HepG2 (cell line): ENCODE measurements at regions not wholly inside any gene's neighbourhood (a gene's known extent, or its start where the extent isn't known, plus 50 kb on each side); places are given as distances from the start of the nearest gene placed in this dataset.

Source experiments
- ATAC-seq: fragments of 200-7000 bp; cut with Tn5 transposase; 3 replicates; pipeline ENCODE4 v1.9.1; 2020; ENCODE audit warnings: mild to moderate bottlenecking, moderate library complexity
- BruUV-seq: library from RNA; stranded (reverse); fragments of 400-500 nt; replicated peaks from 2 replicates; lab custom pipeline; 2021; lab: Mats Ljungman, UMichigan
- CTCF ChIA-PET: fragments of 300-600 bp; formaldehyde crosslinking; extraction: SDS; loops from one replicate; lab custom pipeline; 2021; ENCODE audit warnings: low total read pairs, inconsistent platforms, low intra/inter-chr PET ratio; lab: Yijun Ruan, JAX
- POLR2A ChIA-PET: fragments of 350-600 bp; sonication (Branson Sonifier 250); formaldehyde crosslinking; loops from one replicate; lab custom pipeline; 2020; ENCODE audit warnings: antibody characterized with exemption, inconsistent platforms; lab: Yijun Ruan, JAX
- DNase-seq: peaks from one replicate; pipeline ENCODE4 v3.0.0-alpha.2; 2015; ENCODE audit warnings: low spot score
- FAIRE-seq: peaks from 3 replicates; lab custom pipeline; 2011; peaks lifted over from hg19 to GRCh38; lab: Jason Lieb, UNC
- H2AFZ ChIP-seq: one replicate; pipeline ENCODE4 v1.6.1; 2011; ENCODE audit warnings: low read length, inconsistent platforms
- H3K27ac ChIP-seq: fragments of 300-600 bp; 3 replicates; pipeline ENCODE4 v1.8.0; 2011; ENCODE audit warnings: mixed run types, mild to moderate bottlenecking, mixed read lengths, low read length, inconsistent platforms; ENCODE audit not compliant: insufficient read depth; ENCODE audit errors: extremely low read length
- H3K27me3 ChIP-seq, 2 experiments: fragments of 200-600 bp in 1 of 2; 2 replicates in 1 of 2; 3 replicates in 1 of 2; pipeline versions ENCODE4 v1.6.0 to v1.8.0; 2011; ENCODE audit warnings: low read length in 2 of 2, mild to moderate bottlenecking in 2 of 2, moderate library complexity in 2 of 2, inconsistent platforms in 1 of 2; ENCODE audit not compliant: insufficient read depth in 2 of 2, control insufficient read depth in 1 of 2
- H3K36me3 ChIP-seq, 2 experiments: fragments of 200-600 bp in 1 of 2; replicated peaks in 1 of 2; 2 replicates in 1 of 2; 3 replicates in 1 of 2; pipeline versions ENCODE4 v1.5.1 to v1.8.0; 2011; ENCODE audit warnings: low read length in 2 of 2, inconsistent platforms in 1 of 2; ENCODE audit not compliant: insufficient read depth in 2 of 2, control insufficient read depth in 1 of 2
- H3K4me1 ChIP-seq: 2 replicates; pipeline ENCODE4 v1.5.1; 2012; ENCODE audit warnings: low read length, inconsistent platforms; ENCODE audit not compliant: insufficient read depth
- H3K4me2 ChIP-seq: 2 replicates; pipeline ENCODE4 v1.6.0; 2011; ENCODE audit warnings: low read depth, low read length, inconsistent platforms
- H3K4me3 ChIP-seq, 3 experiments: fragments of 200-600 bp in 1 of 3; sonication (generic), shearing (Covaris generic) in 1 of 3; replicated peaks in 1 of 3; 2 replicates each; pipeline ENCODE4 v1.5.1; 2011 to 2016; ENCODE audit warnings: low read length in 3 of 3, inconsistent platforms in 2 of 3, low read depth in 2 of 3, mild to moderate bottlenecking in 2 of 3, control low read depth in 1 of 3, mixed read lengths in 1 of 3; ENCODE audit not compliant: insufficient read depth in 1 of 3
- H3K79me2 ChIP-seq: one replicate; pipeline ENCODE4 v1.6.1; 2011; ENCODE audit warnings: low read length, inconsistent platforms; ENCODE audit not compliant: insufficient read depth
- H3K9ac ChIP-seq: 2 replicates; pipeline ENCODE4 v1.6.0; 2011; ENCODE audit warnings: mild to moderate bottlenecking, low read depth, low read length, inconsistent platforms; ENCODE audit not compliant: insufficient read depth
- H3K9me3 ChIP-seq: 2 replicates; pipeline ENCODE4 v1.5.1; 2012; ENCODE audit warnings: mild to moderate bottlenecking, low read length
- H4K20me1 ChIP-seq: 2 replicates; pipeline ENCODE4 v1.6.0; 2011; ENCODE audit warnings: inconsistent platforms, mild to moderate bottlenecking, low read length, moderate library complexity; ENCODE audit not compliant: insufficient read depth
- CENPT ChIP-seq: sonication (generic); formaldehyde crosslinking; IDR thresholded peaks from 2 replicates; pipeline ENCODE4 v1.8.0; 2022; ENCODE audit warnings: low read depth, mild to moderate bottlenecking, moderate library complexity, missing genetic modification reagents
- GABPB1 ChIP-seq: IDR thresholded peaks from 2 replicates; pipeline ENCODE4 v1.6.1; 2016; ENCODE audit warnings: mild to moderate bottlenecking, missing genetic modification reagents, moderate library complexity, missing compliant biosample characterization
- HOXA5 ChIP-seq: sonication (generic); formaldehyde crosslinking; IDR thresholded peaks from 2 replicates; pipeline ENCODE4 v1.4.0; 2020; ENCODE audit warnings: missing genetic modification reagents
- JARID2 ChIP-seq: sonication (generic); formaldehyde crosslinking; IDR thresholded peaks from 2 replicates; pipeline ENCODE4 v1.8.1; 2023; ENCODE audit warnings: missing genetic modification reagents, inconsistent platforms; ENCODE audit not compliant: insufficient replicate concordance
- RAD51 ChIP-seq: fragments of 450-650 bp; IDR thresholded peaks from 2 replicates; pipeline ENCODE4 v1.6.1; 2016; ENCODE audit warnings: borderline replicate concordance
- ZBTB21 ChIP-seq: sonication (generic); formaldehyde crosslinking; IDR thresholded peaks from 2 replicates; pipeline ENCODE4 v1.4.0; 2020; ENCODE audit warnings: missing genetic modification reagents
- ZNF446 ChIP-seq: sonication (generic); formaldehyde crosslinking; IDR thresholded peaks from 2 replicates; pipeline ENCODE4 v1.5.0; 2020; ENCODE audit warnings: mild to moderate bottlenecking, missing genetic modification reagents
- ZNF564 ChIP-seq: sonication (generic); formaldehyde crosslinking; IDR thresholded peaks from 2 replicates; pipeline ENCODE4 v1.8.1; 2023; ENCODE audit warnings: mild to moderate bottlenecking, missing genetic modification reagents
- WGBS: methylation state at CpG from one replicate; pipeline ENCODE4 v1.1.6; 2017; ENCODE audit warnings: low lambda C conversion rate; 5-methylcytosine and 5-hydroxymethylcytosine counted together
- in situ Hi-C: cut with HindIII; loops from 2 replicates; pipeline ENCODE4 v1.10.0; 2017; ENCODE audit warnings: low pct_unique_long_range_greater_than_20kb; ENCODE audit not compliant: extremely low pct_ligation_motif_present
- intact Hi-C: fragments of 100-400 bp; cut with micrococcal nuclease; formaldehyde crosslinking; loops from one replicate; pipeline ENCODE4 v1.10.0; 2022; ENCODE audit not compliant: unreplicated experiment
- TF ChIP-seq, protein P1 (sequence below): sonication (generic); formaldehyde crosslinking; IDR thresholded peaks from 2 replicates; pipeline ENCODE4 v1.4.0; 2020; ENCODE audit warnings: missing genetic modification reagents, borderline replicate concordance

DNA sequence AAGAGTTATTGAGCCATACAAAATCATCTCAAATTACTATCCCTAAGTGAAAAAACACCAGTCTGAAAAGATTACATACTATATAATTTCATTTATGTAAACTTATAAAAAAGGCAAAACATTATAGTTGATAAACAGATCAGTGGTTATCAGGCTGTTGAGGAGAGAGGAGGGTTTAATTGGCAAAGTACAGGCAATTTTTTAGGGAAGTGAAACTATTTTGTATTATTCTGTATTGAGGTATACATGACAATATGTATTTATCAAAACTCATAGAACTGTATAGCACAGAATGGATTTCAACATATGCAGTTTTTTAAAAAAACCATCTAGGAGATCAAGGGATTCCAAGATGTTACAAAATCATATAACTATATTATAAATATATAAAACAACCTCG lies 403.7 kb downstream of the LTN1 start:
- Histone ChIP-seq H3K4me1 (no peaks in the 10 kb centered on the region), H2AFZ (no peak overlapping the region), H3K36me3 (no peaks in the 10 kb centered on the region), H3K4me2 (no peak overlapping the region), H3K9ac (no peak overlapping the region), H3K27ac (no peak overlapping the region), H3K79me2 (no peaks in the 10 kb centered on the region), H3K27me3 (no peaks in the 10 kb centered on the region), H3K4me3 (no peak overlapping the region), H3K9me3 (peaks cover 11% of the 10 kb centered on the region), H4K20me1 (no peaks in the 10 kb centered on the region)
- TF ChIP-seq JARID2 (CRISPR knock-in tag) (no peak), ZNF564 (no peak), ZNF446 (CRISPR knock-in tag) (no peak), CENPT (CRISPR knock-in tag) (no peak)
- TF ChIP-seq, protein P1, sequence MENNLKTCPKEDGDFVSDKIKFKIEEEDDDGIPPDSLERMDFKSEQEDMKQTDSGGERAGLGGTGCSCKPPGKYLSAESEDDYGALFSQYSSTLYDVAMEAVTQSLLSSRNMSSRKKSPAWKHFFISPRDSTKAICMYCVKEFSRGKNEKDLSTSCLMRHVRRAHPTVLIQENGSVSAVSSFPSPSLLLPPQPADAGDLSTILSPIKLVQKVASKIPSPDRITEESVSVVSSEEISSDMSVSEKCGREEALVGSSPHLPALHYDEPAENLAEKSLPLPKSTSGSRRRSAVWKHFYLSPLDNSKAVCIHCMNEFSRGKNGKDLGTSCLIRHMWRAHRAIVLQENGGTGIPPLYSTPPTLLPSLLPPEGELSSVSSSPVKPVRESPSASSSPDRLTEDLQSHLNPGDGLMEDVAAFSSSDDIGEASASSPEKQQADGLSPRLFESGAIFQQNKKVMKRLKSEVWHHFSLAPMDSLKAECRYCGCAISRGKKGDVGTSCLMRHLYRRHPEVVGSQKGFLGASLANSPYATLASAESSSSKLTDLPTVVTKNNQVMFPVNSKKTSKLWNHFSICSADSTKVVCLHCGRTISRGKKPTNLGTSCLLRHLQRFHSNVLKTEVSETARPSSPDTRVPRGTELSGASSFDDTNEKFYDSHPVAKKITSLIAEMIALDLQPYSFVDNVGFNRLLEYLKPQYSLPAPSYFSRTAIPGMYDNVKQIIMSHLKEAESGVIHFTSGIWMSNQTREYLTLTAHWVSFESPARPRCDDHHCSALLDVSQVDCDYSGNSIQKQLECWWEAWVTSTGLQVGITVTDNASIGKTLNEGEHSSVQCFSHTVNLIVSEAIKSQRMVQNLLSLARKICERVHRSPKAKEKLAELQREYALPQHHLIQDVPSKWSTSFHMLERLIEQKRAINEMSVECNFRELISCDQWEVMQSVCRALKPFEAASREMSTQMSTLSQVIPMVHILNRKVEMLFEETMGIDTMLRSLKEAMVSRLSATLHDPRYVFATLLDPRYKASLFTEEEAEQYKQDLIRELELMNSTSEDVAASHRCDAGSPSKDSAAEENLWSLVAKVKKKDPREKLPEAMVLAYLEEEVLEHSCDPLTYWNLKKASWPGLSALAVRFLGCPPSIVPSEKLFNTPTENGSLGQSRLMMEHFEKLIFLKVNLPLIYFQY, result no peak
- in situ Hi-C loops, result no loop called here
- ATAC-seq (no peak), FAIRE-seq (no peak), DNase-seq (no peak)
- BruUV-seq, result no TSS peak
- intact Hi-C loops, result no loop called here
- 0% methylated on average over 1 of the region's 1 CpG for WGBS
- POLR2A ChIA-PET, result no interaction called here
- CTCF ChIA-PET, result no interaction called here

DNA sequence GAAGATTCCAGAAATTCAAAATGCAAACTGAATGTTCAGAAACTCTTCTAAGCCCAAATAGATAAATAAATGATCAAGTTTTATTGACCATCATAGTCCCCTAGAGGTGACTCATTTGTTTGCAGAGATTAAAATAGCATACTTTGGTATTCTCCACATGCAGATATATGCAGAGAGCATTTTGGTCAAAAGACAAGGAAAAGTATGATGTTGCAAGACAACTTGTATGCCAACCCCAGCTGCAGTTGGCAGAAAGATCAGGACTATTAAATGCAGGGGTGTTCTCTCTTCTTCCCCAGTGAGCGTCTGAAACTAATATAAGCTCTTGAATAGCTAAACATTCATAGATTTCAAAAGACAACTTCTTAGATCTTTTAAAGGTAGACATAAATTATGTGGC lies 404.9 kb downstream of the LTN1 start:
- FAIRE-seq (no peak), ATAC-seq (no peak), DNase-seq (no peak)
- H4K20me1 ChIP-seq, result no peaks in the 10 kb centered on the region
- no peak overlapping the region for H3K27ac ChIP-seq
- H3K9me3 ChIP-seq, result peaks cover 11% of the 10 kb centered on the region
- BruUV-seq, result no TSS peak
- ChIA-PET POLR2A (no interaction called here), CTCF (no interaction called here)
- H3K4me1 ChIP-seq, result no peaks in the 10 kb centered on the region
- no peak overlapping the region for H2AFZ ChIP-seq
- H3K36me3 ChIP-seq, result no peaks in the 10 kb centered on the region
- H3K79me2 ChIP-seq, result no peaks in the 10 kb centered on the region
- intact Hi-C loops (no loop called here), in situ Hi-C loops (no loop called here)
- WGBS, result 44% methylated on average over 1 of the region's 1 CpG
- no peak overlapping the region for H3K4me3 ChIP-seq
- H3K4me2 ChIP-seq, result no peak overlapping the region
- H3K27me3 ChIP-seq, result no peaks in the 10 kb centered on the region
- no peak overlapping the region for H3K9ac ChIP-seq
- TF ChIP-seq ZBTB21 (CRISPR knock-in tag) (no peak), HOXA5 (no peak), GABPB1 (no peak), RAD51 (no peak)
